Neural progenitor cell (in vitro differentiated cells): ENCODE measurements at regions not wholly inside any gene's neighbourhood (a gene's known extent, or its start where the extent isn't known, plus 50 kb on each side); places are given as distances from the start of the nearest gene placed in this dataset.

Source experiments
- EZH2phosphoT487 ChIP-seq: fragments of 200-600 bp; sonication (generic); IDR thresholded peaks from 2 replicates; pipeline ENCODE4 v1.6.1; 2017; ENCODE audit warnings: antibody characterized with exemption
- TF ChIP-seq, protein P1 (sequence below): fragments of 200-600 bp; sonication (generic); IDR thresholded peaks from 2 replicates; pipeline ENCODE4 v1.5.1; 2017; ENCODE audit warnings: antibody characterized with exemption, mild to moderate bottlenecking

DNA sequence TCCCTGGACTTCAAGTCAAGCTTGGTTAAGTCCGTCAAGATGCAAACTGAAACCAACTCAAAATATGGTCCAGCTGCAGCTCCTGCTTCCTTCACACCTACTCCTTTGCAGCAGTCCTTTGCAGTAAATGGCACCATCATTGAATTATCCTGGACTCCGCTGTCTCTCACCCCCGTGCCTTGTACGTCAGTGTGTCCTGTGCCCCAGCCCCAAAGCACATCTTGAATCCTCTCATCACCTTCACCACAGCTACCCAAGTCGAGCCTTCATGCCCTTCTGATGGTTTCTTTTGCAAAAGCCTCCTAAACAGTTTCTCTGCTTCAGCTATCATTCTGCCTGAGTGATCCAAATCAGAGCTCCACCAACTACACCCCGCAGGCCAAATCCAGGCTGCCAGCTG lies 88.4 kb upstream of the LEP start:
- TF ChIP-seq, protein P1, sequence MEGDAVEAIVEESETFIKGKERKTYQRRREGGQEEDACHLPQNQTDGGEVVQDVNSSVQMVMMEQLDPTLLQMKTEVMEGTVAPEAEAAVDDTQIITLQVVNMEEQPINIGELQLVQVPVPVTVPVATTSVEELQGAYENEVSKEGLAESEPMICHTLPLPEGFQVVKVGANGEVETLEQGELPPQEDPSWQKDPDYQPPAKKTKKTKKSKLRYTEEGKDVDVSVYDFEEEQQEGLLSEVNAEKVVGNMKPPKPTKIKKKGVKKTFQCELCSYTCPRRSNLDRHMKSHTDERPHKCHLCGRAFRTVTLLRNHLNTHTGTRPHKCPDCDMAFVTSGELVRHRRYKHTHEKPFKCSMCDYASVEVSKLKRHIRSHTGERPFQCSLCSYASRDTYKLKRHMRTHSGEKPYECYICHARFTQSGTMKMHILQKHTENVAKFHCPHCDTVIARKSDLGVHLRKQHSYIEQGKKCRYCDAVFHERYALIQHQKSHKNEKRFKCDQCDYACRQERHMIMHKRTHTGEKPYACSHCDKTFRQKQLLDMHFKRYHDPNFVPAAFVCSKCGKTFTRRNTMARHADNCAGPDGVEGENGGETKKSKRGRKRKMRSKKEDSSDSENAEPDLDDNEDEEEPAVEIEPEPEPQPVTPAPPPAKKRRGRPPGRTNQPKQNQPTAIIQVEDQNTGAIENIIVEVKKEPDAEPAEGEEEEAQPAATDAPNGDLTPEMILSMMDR: no peak
- no peak for TF ChIP-seq EZH2phosphoT487
